Panc1 (cell line): ENCODE measurements at regions not wholly inside any gene's neighbourhood (a gene's known extent, or its start where the extent isn't known, plus 50 kb on each side); places are given as distances from the start of the nearest gene placed in this dataset.
"Not testable (repeated sequence)": the region's sequence is repeated elsewhere in the genome, so short reads cannot be mapped to it uniquely, and the experiment has no call there.

Source experiments
- POLR2AphosphoS5 ChIP-seq: IDR thresholded peaks from 2 replicates; pipeline ENCODE4 v1.6.1; 2012; ENCODE audit warnings: mild to moderate bottlenecking, low read depth, low read length, moderate library complexity
- SIN3A ChIP-seq: IDR thresholded peaks from 2 replicates; pipeline ENCODE4 v1.6.1; 2012; ENCODE audit warnings: low read depth, mild to moderate bottlenecking, low read length, moderate library complexity, borderline replicate concordance; ENCODE audit not compliant: insufficient read depth
- TF ChIP-seq, protein P1 (sequence below): fragments of 450-650 bp; IDR thresholded peaks from 2 replicates; pipeline ENCODE4 v1.5.1; 2017; ENCODE audit warnings: mild to moderate bottlenecking
- TF ChIP-seq, protein P2 (sequence below), 2 experiments: IDR thresholded peaks; 2 replicates each; pipeline ENCODE4 v1.6.1; 2011 to 2012; ENCODE audit warnings: low read depth in 2 of 2, control low read depth in 1 of 2, low read length in 1 of 2, mild to moderate bottlenecking in 1 of 2, moderate library complexity in 1 of 2; ENCODE audit not compliant: insufficient read depth in 1 of 2

DNA sequence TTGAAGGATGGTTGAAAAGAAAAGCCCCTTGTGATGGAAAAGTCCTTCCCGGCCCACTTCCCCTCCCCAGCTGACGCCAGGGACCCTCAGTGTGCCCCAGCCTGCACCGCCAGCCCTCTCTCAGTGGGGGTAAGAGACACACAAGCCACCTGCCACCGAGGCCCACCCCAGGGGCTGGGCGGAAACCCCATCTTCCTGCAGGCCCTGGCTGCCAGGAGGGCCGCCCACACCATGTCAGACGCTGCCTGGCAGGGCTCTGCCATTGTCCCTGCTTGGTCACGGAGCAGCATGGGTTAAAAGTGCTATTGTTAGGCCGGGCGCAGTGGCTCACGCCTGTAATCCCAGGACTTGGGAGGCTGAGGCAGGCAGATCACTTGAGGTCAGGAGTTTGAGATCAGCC is 142.0 kb upstream of the ZNF469 start:
- TF ChIP-seq, protein P1, sequence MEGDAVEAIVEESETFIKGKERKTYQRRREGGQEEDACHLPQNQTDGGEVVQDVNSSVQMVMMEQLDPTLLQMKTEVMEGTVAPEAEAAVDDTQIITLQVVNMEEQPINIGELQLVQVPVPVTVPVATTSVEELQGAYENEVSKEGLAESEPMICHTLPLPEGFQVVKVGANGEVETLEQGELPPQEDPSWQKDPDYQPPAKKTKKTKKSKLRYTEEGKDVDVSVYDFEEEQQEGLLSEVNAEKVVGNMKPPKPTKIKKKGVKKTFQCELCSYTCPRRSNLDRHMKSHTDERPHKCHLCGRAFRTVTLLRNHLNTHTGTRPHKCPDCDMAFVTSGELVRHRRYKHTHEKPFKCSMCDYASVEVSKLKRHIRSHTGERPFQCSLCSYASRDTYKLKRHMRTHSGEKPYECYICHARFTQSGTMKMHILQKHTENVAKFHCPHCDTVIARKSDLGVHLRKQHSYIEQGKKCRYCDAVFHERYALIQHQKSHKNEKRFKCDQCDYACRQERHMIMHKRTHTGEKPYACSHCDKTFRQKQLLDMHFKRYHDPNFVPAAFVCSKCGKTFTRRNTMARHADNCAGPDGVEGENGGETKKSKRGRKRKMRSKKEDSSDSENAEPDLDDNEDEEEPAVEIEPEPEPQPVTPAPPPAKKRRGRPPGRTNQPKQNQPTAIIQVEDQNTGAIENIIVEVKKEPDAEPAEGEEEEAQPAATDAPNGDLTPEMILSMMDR, result not testable (repeated sequence)
- TF ChIP-seq POLR2AphosphoS5, SIN3A: not testable (repeated sequence)
- TF ChIP-seq, protein P2, sequence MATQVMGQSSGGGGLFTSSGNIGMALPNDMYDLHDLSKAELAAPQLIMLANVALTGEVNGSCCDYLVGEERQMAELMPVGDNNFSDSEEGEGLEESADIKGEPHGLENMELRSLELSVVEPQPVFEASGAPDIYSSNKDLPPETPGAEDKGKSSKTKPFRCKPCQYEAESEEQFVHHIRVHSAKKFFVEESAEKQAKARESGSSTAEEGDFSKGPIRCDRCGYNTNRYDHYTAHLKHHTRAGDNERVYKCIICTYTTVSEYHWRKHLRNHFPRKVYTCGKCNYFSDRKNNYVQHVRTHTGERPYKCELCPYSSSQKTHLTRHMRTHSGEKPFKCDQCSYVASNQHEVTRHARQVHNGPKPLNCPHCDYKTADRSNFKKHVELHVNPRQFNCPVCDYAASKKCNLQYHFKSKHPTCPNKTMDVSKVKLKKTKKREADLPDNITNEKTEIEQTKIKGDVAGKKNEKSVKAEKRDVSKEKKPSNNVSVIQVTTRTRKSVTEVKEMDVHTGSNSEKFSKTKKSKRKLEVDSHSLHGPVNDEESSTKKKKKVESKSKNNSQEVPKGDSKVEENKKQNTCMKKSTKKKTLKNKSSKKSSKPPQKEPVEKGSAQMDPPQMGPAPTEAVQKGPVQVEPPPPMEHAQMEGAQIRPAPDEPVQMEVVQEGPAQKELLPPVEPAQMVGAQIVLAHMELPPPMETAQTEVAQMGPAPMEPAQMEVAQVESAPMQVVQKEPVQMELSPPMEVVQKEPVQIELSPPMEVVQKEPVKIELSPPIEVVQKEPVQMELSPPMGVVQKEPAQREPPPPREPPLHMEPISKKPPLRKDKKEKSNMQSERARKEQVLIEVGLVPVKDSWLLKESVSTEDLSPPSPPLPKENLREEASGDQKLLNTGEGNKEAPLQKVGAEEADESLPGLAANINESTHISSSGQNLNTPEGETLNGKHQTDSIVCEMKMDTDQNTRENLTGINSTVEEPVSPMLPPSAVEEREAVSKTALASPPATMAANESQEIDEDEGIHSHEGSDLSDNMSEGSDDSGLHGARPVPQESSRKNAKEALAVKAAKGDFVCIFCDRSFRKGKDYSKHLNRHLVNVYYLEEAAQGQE (IDR thresholded peaks at IDR 0.05; ENCODE audit: insufficient read depth in 1 of 2, low read depth in 2 of 2, low read length in 1 of 2), result not testable (repeated sequence)
